RWPE2 (cell line): ENCODE measurements at regions not wholly inside any gene's neighbourhood (a gene's known extent, or its start where the extent isn't known, plus 50 kb on each side); places are given as distances from the start of the nearest gene placed in this dataset.

Experiments
- ATAC-seq: fragments of 200-7000 bp; cut with Tn5 transposase; 3 replicates; pipeline ENCODE4 v1.9.1; 2021; ENCODE audit warnings: low read depth
- DNase-seq: peaks from one replicate; pipeline ENCODE4 v3.0.0-alpha.2; 2020; ENCODE audit warnings: low spot score
- H3K27ac ChIP-seq: fragments of 450-650 bp; 2 replicates; pipeline ENCODE4 v1.5.1; 2017; ENCODE audit warnings: mild to moderate bottlenecking; ENCODE audit not compliant: poor library complexity, severe bottlenecking
- H3K27me3 ChIP-seq: fragments of 250-450 bp; sonication (Bioruptor Pico); 2 replicates; pipeline ENCODE4 v1.5.1; 2021; ENCODE audit warnings: mild to moderate bottlenecking, moderate library complexity; ENCODE audit not compliant: insufficient read depth, poor library complexity, severe bottlenecking
- H3K36me3 ChIP-seq: fragments of 250-450 bp; sonication (Bioruptor Pico); 2 replicates; pipeline ENCODE4 v1.5.1; 2020; ENCODE audit warnings: low read depth, mild to moderate bottlenecking, moderate library complexity
- H3K4me1 ChIP-seq: fragments of 250-450 bp; sonication (Bioruptor Pico); 2 replicates; pipeline ENCODE4 v1.5.1; 2021; ENCODE audit warnings: mild to moderate bottlenecking, moderate library complexity; ENCODE audit not compliant: insufficient read depth, poor library complexity, severe bottlenecking
- H3K4me3 ChIP-seq: fragments of 250-450 bp; sonication (Bioruptor Pico); 2 replicates; pipeline ENCODE4 v1.5.1; 2021; ENCODE audit warnings: mild to moderate bottlenecking, moderate library complexity; ENCODE audit not compliant: severe bottlenecking
- H3K9me3 ChIP-seq: fragments of 250-450 bp; sonication (Bioruptor Pico); 2 replicates; pipeline ENCODE4 v1.5.1; 2021; ENCODE audit warnings: mild to moderate bottlenecking, moderate library complexity; ENCODE audit not compliant: severe bottlenecking
- CTCF ChIP-seq: fragments of 450-650 bp; IDR thresholded peaks from one replicate; pipeline ENCODE4 v1.5.1; 2017; ENCODE audit warnings: mild to moderate bottlenecking, moderate library complexity; ENCODE audit not compliant: poor library complexity, severe bottlenecking

DNA sequence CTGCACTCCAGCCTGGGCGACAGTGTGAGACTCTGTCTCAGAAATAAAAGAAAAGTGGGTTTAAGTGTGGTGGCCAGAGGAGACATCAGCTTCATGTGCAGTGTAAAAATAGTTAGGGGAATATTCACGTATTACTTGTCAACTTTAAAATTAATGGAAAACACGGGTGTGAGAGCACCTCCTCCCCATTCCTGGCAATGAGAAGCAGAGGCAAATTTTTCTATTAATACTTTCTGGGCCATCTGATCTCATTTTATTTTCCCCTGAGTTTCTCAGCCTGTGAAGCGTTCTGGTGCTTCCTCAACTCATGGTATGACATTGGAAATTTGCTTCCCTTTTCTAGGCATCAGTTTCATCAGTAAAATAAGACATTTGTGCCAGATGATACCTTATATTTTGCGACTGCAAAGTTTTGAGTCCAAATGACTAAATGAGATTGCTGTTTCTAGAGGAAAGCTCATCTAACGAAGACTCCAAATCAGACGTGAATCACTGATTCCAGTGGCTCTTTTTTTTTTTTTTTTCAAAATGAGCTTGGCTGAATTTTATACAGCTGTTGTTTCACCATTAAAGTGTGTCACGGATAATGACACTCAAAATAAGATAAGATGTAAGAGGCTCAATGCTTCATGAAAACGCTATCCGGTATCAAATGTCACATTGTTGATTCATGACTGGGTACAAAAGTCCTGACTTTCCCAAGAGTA is 104.6 kb downstream of the MSX2 start:
- Histone ChIP-seq H3K4me3 (no peak overlapping the region), H3K27ac (no peak overlapping the region), H3K27me3 (no peaks in the 10 kb centered on the region), H3K9me3 (no peaks in the 10 kb centered on the region), H3K4me1 (peaks cover 18% of the 10 kb centered on the region), H3K36me3 (no peaks in the 10 kb centered on the region)
- no peak for DNase-seq
- TF ChIP-seq CTCF: no peak
- ATAC-seq: no peak

GRCh38 chr5:174827558-174827957 is 103.2 kb downstream of the MSX2 start:
- no peaks in the 10 kb centered on the region for H3K9me3 ChIP-seq
- ATAC-seq (peak; percentile 75), DNase-seq (no peak)
- H3K4me3 ChIP-seq: no peak overlapping the region
- peak overlapping the region; percentile 37 for H3K27ac ChIP-seq
- H3K27me3 ChIP-seq: no peaks in the 10 kb centered on the region
- no peaks in the 10 kb centered on the region for H3K36me3 ChIP-seq
- no peak for TF ChIP-seq CTCF
- peaks cover 18% of the 10 kb centered on the region for H3K4me1 ChIP-seq

DNA sequence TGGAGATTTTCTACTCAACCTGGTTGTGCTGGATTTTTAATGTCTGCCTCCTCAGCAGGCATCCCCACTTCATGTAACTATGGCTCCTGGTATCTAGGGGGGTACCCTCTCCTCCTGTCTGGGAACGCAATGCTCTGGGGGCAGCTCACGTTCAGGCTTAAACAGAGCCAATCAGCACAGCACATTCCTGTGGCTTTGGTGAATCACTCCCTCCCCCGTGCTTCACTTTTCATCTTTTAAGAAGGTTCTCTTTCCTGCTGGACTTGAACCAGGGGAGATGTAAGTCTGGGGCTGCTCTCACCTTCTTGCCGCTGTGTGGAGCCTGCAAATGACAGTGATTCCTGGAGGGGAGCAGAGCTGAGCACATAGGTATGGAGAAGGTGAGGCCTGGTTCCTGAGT is 101.2 kb downstream of the MSX2 start:
- Histone ChIP-seq H3K36me3 (no peaks in the 10 kb centered on the region), H3K4me3 (no peak overlapping the region), H3K27me3 (no peaks in the 10 kb centered on the region), H3K27ac (no peak overlapping the region), H3K4me1 (peaks cover 18% of the 10 kb centered on the region), H3K9me3 (no peaks in the 10 kb centered on the region)
- ATAC-seq (peak; percentile 73; the same call in 2 of the 3 replicates), DNase-seq (no peak)
- no peak for TF ChIP-seq CTCF

DNA sequence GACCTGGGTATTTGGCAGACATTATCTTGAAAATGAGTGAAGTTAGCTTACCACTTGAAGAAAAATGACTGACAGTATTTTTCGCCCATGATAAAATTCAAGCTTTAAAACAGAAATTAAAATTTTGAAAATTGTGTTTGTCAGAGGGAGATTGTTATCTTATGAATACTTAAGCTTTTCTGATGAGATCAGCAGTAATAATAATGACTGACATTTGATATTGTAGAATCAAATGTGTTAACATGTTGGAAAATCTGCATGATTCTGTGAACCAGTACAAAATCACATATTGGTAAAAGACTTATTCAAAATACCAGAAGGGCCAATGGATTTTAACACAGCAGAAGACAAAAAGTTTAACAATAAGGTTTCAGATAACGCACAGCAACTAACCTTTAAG is 94.0 kb downstream of the MSX2 start:
- H3K27me3 ChIP-seq: no peaks in the 10 kb centered on the region
- DNase-seq (no peak), ATAC-seq (no peak)
- H3K27ac ChIP-seq: no peak overlapping the region
- TF ChIP-seq CTCF: no peak
- no peaks in the 10 kb centered on the region for H3K36me3 ChIP-seq
- H3K9me3 ChIP-seq: no peaks in the 10 kb centered on the region
- H3K4me1 ChIP-seq: no peaks in the 10 kb centered on the region
- H3K4me3 ChIP-seq: no peak overlapping the region

DNA sequence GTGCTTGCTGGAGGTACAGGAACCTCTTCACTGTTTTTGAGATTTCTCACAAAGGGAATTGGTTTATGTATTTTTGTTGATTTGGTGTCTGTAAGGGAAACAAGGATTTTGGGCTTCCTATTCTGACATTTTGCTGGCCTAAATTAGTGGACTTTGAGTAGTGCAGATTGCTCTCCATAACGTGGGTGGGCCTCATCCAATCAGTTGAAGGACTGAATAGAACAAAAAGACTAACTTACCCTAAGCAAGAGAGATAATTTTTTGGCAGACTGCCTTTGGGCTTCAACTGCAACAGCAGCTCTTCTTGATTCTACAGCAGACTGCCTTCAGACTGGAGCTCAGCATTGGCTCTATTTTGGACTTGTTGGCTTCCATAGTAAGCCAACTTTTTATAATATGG is 93.2 kb downstream of the MSX2 start:
- ATAC-seq (no peak), DNase-seq (no peak)
- Histone ChIP-seq H3K9me3 (no peaks in the 10 kb centered on the region), H3K27me3 (no peaks in the 10 kb centered on the region), H3K4me3 (no peak overlapping the region), H3K36me3 (no peaks in the 10 kb centered on the region), H3K27ac (no peak overlapping the region), H3K4me1 (no peaks in the 10 kb centered on the region)
- no peak for TF ChIP-seq CTCF
